Superior temporal gyrus (tissue), 1 donor: ENCODE measurements at regions not wholly inside any gene's neighbourhood (a gene's known extent, or its start where the extent isn't known, plus 50 kb on each side); places are given as distances from the start of the nearest gene placed in this dataset.

ENCODE experiments used
- DNase-seq: peaks from one replicate; pipeline ENCODE4 v3.0.0-alpha.2; 2016; ENCODE audit errors: extremely low spot score

- no peak for DNase-seq
Measured at GRCh38 chr17:17398188-17398942, 78.4 kb upstream of the MED9 start.

GRCh38 chr17:17398943-17399926, 77.6 kb upstream of the MED9 start:
- no peak for DNase-seq

GRCh38 chr17:17400070-17400469, 76.7 kb upstream of the MED9 start:
- DNase-seq, result no peak

- no peak for DNase-seq
Measured at GRCh38 chr17:17400566-17401184, 76.1 kb upstream of the MED9 start.

- no peak for DNase-seq
Measured at GRCh38 chr17:17401271-17401781, 75.5 kb upstream of the MED9 start.

GRCh38 chr17:17402558-17402957, 74.2 kb upstream of the MED9 start:
- DNase-seq, result no peak

GRCh38 chr17:17403065-17403464, 73.7 kb upstream of the MED9 start:
- no peak for DNase-seq

GRCh38 chr17:17403899-17404576, 72.8 kb upstream of the MED9 start:
- no peak for DNase-seq

GRCh38 chr17:17405673-17406072, 71.1 kb upstream of the MED9 start:
- DNase-seq, result no peak

GRCh38 chr17:17406225-17406624, 70.6 kb upstream of the MED9 start:
- no peak for DNase-seq

- no peak for DNase-seq
Measured at GRCh38 chr17:17408236-17408794, 68.5 kb upstream of the MED9 start.

GRCh38 chr17:17410357-17410756, 66.4 kb upstream of the MED9 start:
- DNase-seq, result no peak

GRCh38 chr17:17411692-17412091, 65.1 kb upstream of the MED9 start:
- DNase-seq, result no peak

GRCh38 chr17:17412326-17412725, 64.5 kb upstream of the MED9 start:
- DNase-seq, result no peak

GRCh38 chr17:17413215-17413792, 63.5 kb upstream of the MED9 start:
- DNase-seq, result no peak

- DNase-seq, result peak; percentile 29
Measured at GRCh38 chr17:17413821-17414220, 63.0 kb upstream of the MED9 start.

- DNase-seq, result peak; percentile 63
Measured at GRCh38 chr17:17414341-17414805, 62.4 kb upstream of the MED9 start.

GRCh38 chr17:17415006-17415405, 61.8 kb upstream of the MED9 start:
- DNase-seq, result no peak

- DNase-seq, result peak; percentile 72
Measured at GRCh38 chr17:17416007-17416399, 60.8 kb upstream of the MED9 start.
